HepG2 (cell line): ENCODE measurements at regions not wholly inside any gene's neighbourhood (a gene's known extent, or its start where the extent isn't known, plus 50 kb on each side); places are given as distances from the start of the nearest gene placed in this dataset.

Source experiments
- ATAC-seq: fragments of 200-7000 bp; cut with Tn5 transposase; 3 replicates; pipeline ENCODE4 v1.9.1; 2020; ENCODE audit warnings: mild to moderate bottlenecking, moderate library complexity
- BruUV-seq: library from RNA; stranded (reverse); fragments of 400-500 nt; replicated peaks from 2 replicates; lab custom pipeline; 2021; lab: Mats Ljungman, UMichigan
- CTCF ChIA-PET: fragments of 300-600 bp; formaldehyde crosslinking; extraction: SDS; loops from one replicate; lab custom pipeline; 2021; ENCODE audit warnings: low total read pairs, inconsistent platforms, low intra/inter-chr PET ratio; lab: Yijun Ruan, JAX
- POLR2A ChIA-PET: fragments of 350-600 bp; sonication (Branson Sonifier 250); formaldehyde crosslinking; loops from one replicate; lab custom pipeline; 2020; ENCODE audit warnings: antibody characterized with exemption, inconsistent platforms; lab: Yijun Ruan, JAX
- DNase-seq: peaks from one replicate; pipeline ENCODE4 v3.0.0-alpha.2; 2015; ENCODE audit warnings: low spot score
- FAIRE-seq: peaks from 3 replicates; lab custom pipeline; 2011; peaks lifted over from hg19 to GRCh38; lab: Jason Lieb, UNC
- H2AFZ ChIP-seq: one replicate; pipeline ENCODE4 v1.6.1; 2011; ENCODE audit warnings: low read length, inconsistent platforms
- H3K27ac ChIP-seq: fragments of 300-600 bp; 3 replicates; pipeline ENCODE4 v1.8.0; 2011; ENCODE audit warnings: mixed run types, mild to moderate bottlenecking, mixed read lengths, low read length, inconsistent platforms; ENCODE audit not compliant: insufficient read depth; ENCODE audit errors: extremely low read length
- H3K27me3 ChIP-seq, 2 experiments: fragments of 200-600 bp in 1 of 2; 2 replicates in 1 of 2; 3 replicates in 1 of 2; pipeline versions ENCODE4 v1.6.0 to v1.8.0; 2011; ENCODE audit warnings: low read length in 2 of 2, mild to moderate bottlenecking in 2 of 2, moderate library complexity in 2 of 2, inconsistent platforms in 1 of 2; ENCODE audit not compliant: insufficient read depth in 2 of 2, control insufficient read depth in 1 of 2
- H3K36me3 ChIP-seq, 2 experiments: fragments of 200-600 bp in 1 of 2; replicated peaks in 1 of 2; 2 replicates in 1 of 2; 3 replicates in 1 of 2; pipeline versions ENCODE4 v1.5.1 to v1.8.0; 2011; ENCODE audit warnings: low read length in 2 of 2, inconsistent platforms in 1 of 2; ENCODE audit not compliant: insufficient read depth in 2 of 2, control insufficient read depth in 1 of 2
- H3K4me1 ChIP-seq: 2 replicates; pipeline ENCODE4 v1.5.1; 2012; ENCODE audit warnings: low read length, inconsistent platforms; ENCODE audit not compliant: insufficient read depth
- H3K4me2 ChIP-seq: 2 replicates; pipeline ENCODE4 v1.6.0; 2011; ENCODE audit warnings: low read depth, low read length, inconsistent platforms
- H3K4me3 ChIP-seq, 3 experiments: fragments of 200-600 bp in 1 of 3; sonication (generic), shearing (Covaris generic) in 1 of 3; replicated peaks in 1 of 3; 2 replicates each; pipeline ENCODE4 v1.5.1; 2011 to 2016; ENCODE audit warnings: low read length in 3 of 3, inconsistent platforms in 2 of 3, low read depth in 2 of 3, mild to moderate bottlenecking in 2 of 3, control low read depth in 1 of 3, mixed read lengths in 1 of 3; ENCODE audit not compliant: insufficient read depth in 1 of 3
- H3K79me2 ChIP-seq: one replicate; pipeline ENCODE4 v1.6.1; 2011; ENCODE audit warnings: low read length, inconsistent platforms; ENCODE audit not compliant: insufficient read depth
- H3K9ac ChIP-seq: 2 replicates; pipeline ENCODE4 v1.6.0; 2011; ENCODE audit warnings: mild to moderate bottlenecking, low read depth, low read length, inconsistent platforms; ENCODE audit not compliant: insufficient read depth
- H3K9me3 ChIP-seq: 2 replicates; pipeline ENCODE4 v1.5.1; 2012; ENCODE audit warnings: mild to moderate bottlenecking, low read length
- H4K20me1 ChIP-seq: 2 replicates; pipeline ENCODE4 v1.6.0; 2011; ENCODE audit warnings: inconsistent platforms, mild to moderate bottlenecking, low read length, moderate library complexity; ENCODE audit not compliant: insufficient read depth
- ARNTL ChIP-seq: sonication (generic); formaldehyde crosslinking; IDR thresholded peaks from 2 replicates; pipeline ENCODE4 v1.4.0; 2020; ENCODE audit warnings: mild to moderate bottlenecking, missing genetic modification reagents
- DRAP1 ChIP-seq: IDR thresholded peaks from 2 replicates; pipeline ENCODE4 v1.6.1; 2016; ENCODE audit warnings: missing genetic modification reagents, missing compliant biosample characterization
- GATA4 ChIP-seq: sonication (generic); IDR thresholded peaks from 2 replicates; pipeline ENCODE4 v1.6.1; 2016; ENCODE audit warnings: antibody characterized with exemption, low read depth, borderline replicate concordance
- HES4 ChIP-seq: sonication (generic); formaldehyde crosslinking; IDR thresholded peaks from 2 replicates; pipeline ENCODE4 v1.9.0; 2021; ENCODE audit warnings: mild to moderate bottlenecking, missing genetic modification reagents, borderline replicate concordance
- NR0B2 ChIP-seq: sonication (generic); formaldehyde crosslinking; IDR thresholded peaks from 2 replicates; pipeline ENCODE4 v1.4.0; 2020; ENCODE audit warnings: mild to moderate bottlenecking, missing genetic modification reagents
- SMARCE1 ChIP-seq: fragments of 450-650 bp; IDR thresholded peaks from 2 replicates; pipeline ENCODE4 v1.6.1; 2017; ENCODE audit warnings: borderline replicate concordance
- TCF7 ChIP-seq: sonication (generic); IDR thresholded peaks from 2 replicates; pipeline ENCODE4 v1.6.1; 2016; ENCODE audit warnings: antibody characterized with exemption, low read depth
- THAP7 ChIP-seq: sonication (generic); formaldehyde crosslinking; IDR thresholded peaks from 2 replicates; pipeline ENCODE4 v1.8.1; 2023; ENCODE audit warnings: mild to moderate bottlenecking, missing genetic modification reagents
- ZNF3 ChIP-seq: IDR thresholded peaks from 2 replicates; pipeline ENCODE4 v1.7.0; 2017; ENCODE audit warnings: inconsistent platforms
- WGBS: methylation state at CpG from one replicate; pipeline ENCODE4 v1.1.6; 2017; ENCODE audit warnings: low lambda C conversion rate; 5-methylcytosine and 5-hydroxymethylcytosine counted together
- in situ Hi-C: cut with HindIII; loops from 2 replicates; pipeline ENCODE4 v1.10.0; 2017; ENCODE audit warnings: low pct_unique_long_range_greater_than_20kb; ENCODE audit not compliant: extremely low pct_ligation_motif_present
- intact Hi-C: fragments of 100-400 bp; cut with micrococcal nuclease; formaldehyde crosslinking; loops from one replicate; pipeline ENCODE4 v1.10.0; 2022; ENCODE audit not compliant: unreplicated experiment

GRCh38 chrX:42837101-42837726 lies 59.3 kb upstream of the PPP1R2C start:
- FAIRE-seq (no peak), DNase-seq (no peak)
- POLR2A ChIA-PET: no interaction called here

GRCh38 chrX:42837747-42838146 lies 59.8 kb upstream of the PPP1R2C start:
- H3K27me3 ChIP-seq: no peaks in the 10 kb centered on the region
- H4K20me1 ChIP-seq: no peaks in the 10 kb centered on the region
- DNase-seq (no peak), ATAC-seq (no peak), FAIRE-seq (no peak)
- no peaks in the 10 kb centered on the region for H3K4me1 ChIP-seq
- ChIA-PET POLR2A (no interaction called here), CTCF (no interaction called here)
- intact Hi-C loops: no loop called here
- no peaks in the 10 kb centered on the region for H3K79me2 ChIP-seq
- no peak overlapping the region for H3K4me3 ChIP-seq
- BruUV-seq: no TSS peak
- H3K27ac ChIP-seq: no peak overlapping the region
- no peaks in the 10 kb centered on the region for H3K36me3 ChIP-seq
- no peak overlapping the region for H3K4me2 ChIP-seq
- H2AFZ ChIP-seq: no peak overlapping the region
- TF ChIP-seq DRAP1 (CRISPR knock-in tag): no peak
- TF ChIP-seq TCF7: no peak
- TF ChIP-seq, all 625 proteins: peak for 0
- in situ Hi-C loops: no loop called here
- H3K9ac ChIP-seq: no peak overlapping the region
- H3K9me3 ChIP-seq: no peaks in the 10 kb centered on the region

More at GRCh38 chrX:42837101-42837726, 59.3 kb upstream of the PPP1R2C start:
- Histone ChIP-seq H3K36me3 (no peaks in the 10 kb centered on the region), H3K4me1 (no peaks in the 10 kb centered on the region), H3K79me2 (no peaks in the 10 kb centered on the region), H3K27ac (no peak overlapping the region), H3K9ac (no peak overlapping the region), H3K4me2 (no peak overlapping the region), H2AFZ (no peak overlapping the region), H4K20me1 (no peaks in the 10 kb centered on the region), H3K9me3 (no peaks in the 10 kb centered on the region), H3K4me3 (no peak overlapping the region), H3K27me3 (no peaks in the 10 kb centered on the region)
- WGBS: 70% methylated on average over 4 of the region's 4 CpGs
- ATAC-seq: no peak
- intact Hi-C loops (no loop called here), in situ Hi-C loops (no loop called here)
- no TSS peak for BruUV-seq
- CTCF ChIA-PET: no interaction called here
- no peak for TF ChIP-seq ARNTL (CRISPR knock-in tag)
- no peak for TF ChIP-seq ZNF3 (CRISPR knock-in tag)
- TF ChIP-seq GATA4: no peak
- TF ChIP-seq NR0B2 (CRISPR knock-in tag): no peak
- TF ChIP-seq SMARCE1: no peak
- no peak for TF ChIP-seq HES4
- no peak for TF ChIP-seq THAP7 (CRISPR knock-in tag)
